GM23338 (cell line): ENCODE measurements at regions not wholly inside any gene's neighbourhood (a gene's known extent, or its start where the extent isn't known, plus 50 kb on each side); places are given as distances from the start of the nearest gene placed in this dataset.

Experiments
- ATAC-seq: fragments of 200-7000 bp; cut with Tn5 transposase; 3 replicates; pipeline ENCODE4 v1.9.1; 2020
- DNase-seq: peaks from one replicate; pipeline ENCODE4 v3.0.0-alpha.2; 2015; ENCODE audit warnings: low spot score
- H2AFZ ChIP-seq: fragments of 200-600 bp; sonication (generic); 2 replicates; pipeline ENCODE4 v1.8.0; 2016; ENCODE audit warnings: antibody characterized with exemption, mild to moderate bottlenecking, moderate library complexity
- H3F3A ChIP-seq: fragments of 200-600 bp; sonication (generic); replicated peaks from 2 replicates; pipeline ENCODE4 v1.8.0; 2017; ENCODE audit warnings: antibody characterized with exemption, mixed run types, low read depth
- H3K27ac ChIP-seq: fragments of 200-600 bp; sonication (generic); 2 replicates; pipeline ENCODE4 v1.6.1; 2016; ENCODE audit warnings: low read depth
- H3K27me3 ChIP-seq: fragments of 200-600 bp; sonication (generic); 2 replicates; pipeline ENCODE4 v1.8.0; 2016; ENCODE audit warnings: mild to moderate bottlenecking, mixed run types, moderate library complexity; ENCODE audit not compliant: insufficient read depth
- H3K36me3 ChIP-seq: fragments of 200-600 bp; sonication (generic); 2 replicates; pipeline ENCODE4 v1.8.0; 2016; ENCODE audit warnings: mild to moderate bottlenecking; ENCODE audit not compliant: insufficient read depth
- H3K4me1 ChIP-seq: fragments of 200-600 bp; sonication (generic); 2 replicates; pipeline ENCODE4 v1.8.0; 2016; ENCODE audit warnings: mild to moderate bottlenecking, moderate library complexity; ENCODE audit not compliant: insufficient read depth
- H3K4me2 ChIP-seq: fragments of 200-600 bp; sonication (generic); 2 replicates; pipeline ENCODE4 v1.7.1; 2017; ENCODE audit warnings: mixed run types
- H3K4me3 ChIP-seq: fragments of 200-600 bp; sonication (generic); 2 replicates; pipeline ENCODE4 v1.6.1; 2016; ENCODE audit warnings: mixed run types
- H3K79me2 ChIP-seq: fragments of 200-600 bp; sonication (generic); replicated peaks from 2 replicates; pipeline ENCODE4 v1.8.0; 2017; ENCODE audit warnings: mild to moderate bottlenecking; ENCODE audit not compliant: insufficient read depth
- H3K9me2 ChIP-seq: fragments of 200-600 bp; sonication (generic); 2 replicates; pipeline ENCODE4 v1.8.0; 2017; ENCODE audit not compliant: insufficient read depth
- H4K20me1 ChIP-seq: fragments of 200-600 bp; sonication (generic); replicated peaks from 2 replicates; pipeline ENCODE4 v1.8.0; 2017; ENCODE audit warnings: mild to moderate bottlenecking; ENCODE audit not compliant: insufficient read depth
- H3K27ac Mint-ChIP-seq: 2 replicates; pipeline ENCODE4 v1.8.0; 2020; ENCODE audit warnings: inconsistent platforms, mild to moderate bottlenecking, moderate library complexity, mixed read lengths
- H3K27me3 Mint-ChIP-seq: 3 replicates; pipeline ENCODE4 v1.8.0; 2022; ENCODE audit warnings: low read depth, mild to moderate bottlenecking, moderate library complexity, mixed read lengths, inconsistent platforms; ENCODE audit not compliant: insufficient read depth, poor library complexity
- H3K36me3 Mint-ChIP-seq: 3 replicates; pipeline ENCODE4 v1.8.0; 2021; ENCODE audit warnings: low read depth, mild to moderate bottlenecking, inconsistent platforms, moderate library complexity, mixed read lengths
- H3K4me1 Mint-ChIP-seq: 3 replicates; pipeline ENCODE4 v1.8.0; 2020; ENCODE audit warnings: mild to moderate bottlenecking, inconsistent platforms, mixed read lengths
- H3K4me3 Mint-ChIP-seq: 3 replicates; pipeline ENCODE4 v1.8.0; 2021; ENCODE audit warnings: moderate library complexity, mild to moderate bottlenecking, inconsistent platforms, mixed read lengths
- H3K9me3 Mint-ChIP-seq: 3 replicates; pipeline ENCODE4 v1.8.0; 2020; ENCODE audit warnings: moderate library complexity, mild to moderate bottlenecking, inconsistent platforms, mixed read lengths
- CREB1 ChIP-seq: fragments of 250-450 bp; sonication (Bioruptor Pico); IDR thresholded peaks from 2 replicates; pipeline ENCODE4 v1.5.0; 2020; ENCODE audit warnings: low read depth, mild to moderate bottlenecking, moderate library complexity
- CTCF ChIP-seq, 2 experiments: fragments of 200-600 bp in 1 of 2; sonication (generic) in 1 of 2; conservative IDR thresholded peaks; 2 replicates each; pipeline versions ENCODE4 v1.5.1 to v1.6.1; 2016 to 2017; ENCODE audit warnings: antibody characterized with exemption in 2 of 2, low read depth in 2 of 2, mild to moderate bottlenecking in 2 of 2, moderate library complexity in 1 of 2
- ETS1 ChIP-seq: IDR thresholded peaks from 2 replicates; pipeline ENCODE4 v1.6.1; 2016; ENCODE audit warnings: antibody characterized with exemption
- EZH2 ChIP-seq: fragments of 200-600 bp; sonication (generic); IDR thresholded peaks from one replicate; pipeline ENCODE4 v1.8.0; 2017; ENCODE audit warnings: antibody characterized with exemption, mild to moderate bottlenecking, low read depth; ENCODE audit not compliant: unreplicated experiment
- EZH2phosphoT487 ChIP-seq: fragments of 200-600 bp; sonication (generic); IDR thresholded peaks from one replicate; pipeline ENCODE4 v1.8.1; 2018; ENCODE audit warnings: antibody characterized with exemption; ENCODE audit not compliant: unreplicated experiment
- JUNB ChIP-seq: IDR thresholded peaks from one replicate; pipeline ENCODE4 v1.6.1; 2016; ENCODE audit warnings: antibody characterized with exemption; ENCODE audit not compliant: unreplicated experiment
- NANOG ChIP-seq: IDR thresholded peaks from 2 replicates; pipeline ENCODE4 v1.6.1; 2016; ENCODE audit warnings: antibody characterized with exemption, borderline replicate concordance
- POLR2AphosphoS5 ChIP-seq: IDR thresholded peaks from 2 replicates; pipeline ENCODE4 v1.6.1; 2016; ENCODE audit warnings: antibody characterized with exemption, low read depth
- REST ChIP-seq: IDR thresholded peaks from one replicate; pipeline ENCODE4 v1.6.1; 2018; ENCODE audit warnings: antibody characterized with exemption; ENCODE audit not compliant: unreplicated experiment
- STAT1 ChIP-seq: IDR thresholded peaks from one replicate; pipeline ENCODE4 v1.6.1; 2016; ENCODE audit warnings: antibody characterized with exemption; ENCODE audit not compliant: unreplicated experiment
- ZNF114 ChIP-seq: fragments of 250-450 bp; sonication (Bioruptor Pico); IDR thresholded peaks from 2 replicates; pipeline ENCODE4 v1.5.0; 2020; ENCODE audit warnings: mild to moderate bottlenecking, moderate library complexity
- ZNF331 ChIP-seq: fragments of 250-450 bp; sonication (Bioruptor Pico); IDR thresholded peaks from 2 replicates; pipeline ENCODE4 v1.5.0; 2020; ENCODE audit warnings: low read depth, mild to moderate bottlenecking, moderate library complexity
- TF ChIP-seq, protein P1 (sequence below): fragments of 250-450 bp; sonication (Bioruptor Pico); IDR thresholded peaks from 2 replicates; pipeline ENCODE4 v1.5.0; 2020; ENCODE audit warnings: mild to moderate bottlenecking, moderate library complexity

- H2AFZ ChIP-seq: no peak overlapping the region; the same call in 1 of the 2 replicates
Observed at GRCh38 chr12:25866586-25867378, 91.7 kb upstream of the RASSF8 start.

More at GRCh38 chr12:25866586-25867378, 91.7 kb upstream of the RASSF8 start:
- no peaks in the 10 kb centered on the region for H3K79me2 ChIP-seq
- Mint-ChIP-seq H3K4me3 (no peak overlapping the region), H3K4me1 (peaks cover 2% of the 10 kb centered on the region; the same call in 1 of the 3 replicates), H3K27ac (no peak overlapping the region), H3K27me3 (peaks cover 3% of the 10 kb centered on the region), H3K9me3 (no peaks in the 10 kb centered on the region), H3K36me3 (no peaks in the 10 kb centered on the region)
- no peaks in the 10 kb centered on the region for H3K4me1 ChIP-seq
- no peak overlapping the region for H3K4me2 ChIP-seq
- H3K27me3 ChIP-seq: no peaks in the 10 kb centered on the region
- no peak for ATAC-seq
- no peak for DNase-seq
- no peak overlapping the region for H3K27ac ChIP-seq
- no peaks in the 10 kb centered on the region for H3K36me3 ChIP-seq
- H4K20me1 ChIP-seq: no peaks in the 10 kb centered on the region
- H3K4me3 ChIP-seq: no peak overlapping the region
- no peaks in the 10 kb centered on the region for H3K9me2 ChIP-seq
- no peak for TF ChIP-seq CREB1 (CRISPR knock-in tag)
- no peak for TF ChIP-seq STAT1
- TF ChIP-seq REST: no peak
- no peak for TF ChIP-seq ZNF331 (CRISPR knock-in tag)
- TF ChIP-seq POLR2AphosphoS5: no peak
- no peak for TF ChIP-seq CTCF (conservative IDR thresholded peaks at IDR 0.05; ENCODE audit: low read depth in 2 of 2)
- TF ChIP-seq EZH2: no peak
- no peak for TF ChIP-seq ETS1
- no peak for TF ChIP-seq ZNF114 (CRISPR knock-in tag)
- no peak for TF ChIP-seq NANOG
- no peak for TF ChIP-seq EZH2phosphoT487
- TF ChIP-seq, protein P1, sequence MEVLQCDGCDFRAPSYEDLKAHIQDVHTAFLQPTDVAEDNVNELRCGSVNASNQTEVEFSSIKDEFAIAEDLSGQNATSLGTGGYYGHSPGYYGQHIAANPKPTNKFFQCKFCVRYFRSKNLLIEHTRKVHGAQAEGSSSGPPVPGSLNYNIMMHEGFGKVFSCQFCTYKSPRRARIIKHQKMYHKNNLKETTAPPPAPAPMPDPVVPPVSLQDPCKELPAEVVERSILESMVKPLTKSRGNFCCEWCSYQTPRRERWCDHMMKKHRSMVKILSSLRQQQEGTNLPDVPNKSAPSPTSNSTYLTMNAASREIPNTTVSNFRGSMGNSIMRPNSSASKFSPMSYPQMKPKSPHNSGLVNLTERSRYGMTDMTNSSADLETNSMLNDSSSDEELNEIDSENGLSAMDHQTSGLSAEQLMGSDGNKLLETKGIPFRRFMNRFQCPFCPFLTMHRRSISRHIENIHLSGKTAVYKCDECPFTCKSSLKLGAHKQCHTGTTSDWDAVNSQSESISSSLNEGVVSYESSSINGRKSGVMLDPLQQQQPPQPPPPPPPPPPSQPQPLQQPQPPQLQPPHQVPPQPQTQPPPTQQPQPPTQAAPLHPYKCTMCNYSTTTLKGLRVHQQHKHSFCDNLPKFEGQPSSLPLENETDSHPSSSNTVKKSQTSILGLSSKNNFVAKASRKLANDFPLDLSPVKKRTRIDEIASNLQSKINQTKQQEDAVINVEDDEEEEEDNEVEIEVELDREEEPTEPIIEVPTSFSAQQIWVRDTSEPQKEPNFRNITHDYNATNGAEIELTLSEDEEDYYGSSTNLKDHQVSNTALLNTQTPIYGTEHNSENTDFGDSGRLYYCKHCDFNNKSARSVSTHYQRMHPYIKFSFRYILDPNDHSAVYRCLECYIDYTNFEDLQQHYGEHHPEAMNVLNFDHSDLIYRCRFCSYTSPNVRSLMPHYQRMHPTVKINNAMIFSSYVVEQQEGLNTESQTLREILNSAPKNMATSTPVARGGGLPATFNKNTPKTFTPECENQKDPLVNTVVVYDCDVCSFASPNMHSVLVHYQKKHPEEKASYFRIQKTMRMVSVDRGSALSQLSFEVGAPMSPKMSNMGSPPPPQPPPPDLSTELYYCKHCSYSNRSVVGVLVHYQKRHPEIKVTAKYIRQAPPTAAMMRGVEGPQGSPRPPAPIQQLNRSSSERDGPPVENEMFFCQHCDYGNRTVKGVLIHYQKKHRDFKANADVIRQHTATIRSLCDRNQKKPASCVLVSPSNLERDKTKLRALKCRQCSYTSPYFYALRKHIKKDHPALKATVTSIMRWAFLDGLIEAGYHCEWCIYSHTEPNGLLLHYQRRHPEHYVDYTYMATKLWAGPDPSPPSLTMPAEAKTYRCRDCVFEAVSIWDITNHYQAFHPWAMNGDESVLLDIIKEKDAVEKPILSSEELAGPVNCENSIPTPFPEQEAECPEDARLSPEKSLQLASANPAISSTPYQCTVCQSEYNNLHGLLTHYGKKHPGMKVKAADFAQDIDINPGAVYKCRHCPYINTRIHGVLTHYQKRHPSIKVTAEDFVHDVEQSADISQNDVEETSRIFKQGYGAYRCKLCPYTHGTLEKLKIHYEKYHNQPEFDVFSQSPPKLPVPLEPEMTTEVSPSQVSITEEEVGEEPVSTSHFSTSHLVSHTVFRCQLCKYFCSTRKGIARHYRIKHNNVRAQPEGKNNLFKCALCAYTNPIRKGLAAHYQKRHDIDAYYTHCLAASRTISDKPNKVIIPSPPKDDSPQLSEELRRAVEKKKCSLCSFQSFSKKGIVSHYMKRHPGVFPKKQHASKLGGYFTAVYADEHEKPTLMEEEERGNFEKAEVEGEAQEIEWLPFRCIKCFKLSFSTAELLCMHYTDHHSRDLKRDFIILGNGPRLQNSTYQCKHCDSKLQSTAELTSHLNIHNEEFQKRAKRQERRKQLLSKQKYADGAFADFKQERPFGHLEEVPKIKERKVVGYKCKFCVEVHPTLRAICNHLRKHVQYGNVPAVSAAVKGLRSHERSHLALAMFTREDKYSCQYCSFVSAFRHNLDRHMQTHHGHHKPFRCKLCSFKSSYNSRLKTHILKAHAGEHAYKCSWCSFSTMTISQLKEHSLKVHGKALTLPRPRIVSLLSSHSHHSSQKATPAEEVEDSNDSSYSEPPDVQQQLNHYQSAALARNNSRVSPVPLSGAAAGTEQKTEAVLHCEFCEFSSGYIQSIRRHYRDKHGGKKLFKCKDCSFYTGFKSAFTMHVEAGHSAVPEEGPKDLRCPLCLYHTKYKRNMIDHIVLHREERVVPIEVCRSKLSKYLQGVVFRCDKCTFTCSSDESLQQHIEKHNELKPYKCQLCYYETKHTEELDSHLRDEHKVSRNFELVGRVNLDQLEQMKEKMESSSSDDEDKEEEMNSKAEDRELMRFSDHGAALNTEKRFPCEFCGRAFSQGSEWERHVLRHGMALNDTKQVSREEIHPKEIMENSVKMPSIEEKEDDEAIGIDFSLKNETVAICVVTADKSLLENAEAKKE (CRISPR knock-in tag): no peak
- TF ChIP-seq JUNB: no peak
- H3F3A ChIP-seq: no peaks in the 10 kb centered on the region
